HG03103 (cell line): ENCODE measurements at regions not wholly inside any gene's neighbourhood (a gene's known extent, or its start where the extent isn't known, plus 50 kb on each side); places are given as distances from the start of the nearest gene placed in this dataset.

ENCODE experiments used
- ATAC-seq: cut with Tn5 transposase; IDR thresholded peaks from one replicate; pipeline ENCODE4 v1.9.1; 2021; ENCODE audit warnings: low read depth; ENCODE audit not compliant: unreplicated experiment

- no peak for ATAC-seq
These were observed 946.9 kb downstream of the SORCS1 start for GRCh38 chr10:106217627-106218026.

GRCh38 chr10:106216085-106216484 lies 948.4 kb downstream of the SORCS1 start:
- ATAC-seq: no peak

GRCh38 chr10:106214243-106214642 lies 950.3 kb downstream of the SORCS1 start:
- ATAC-seq: no peak

- ATAC-seq: no peak
These were observed 951.0 kb downstream of the SORCS1 start for GRCh38 chr10:106213493-106213892.

GRCh38 chr10:106198275-106198674 lies 966.2 kb downstream of the SORCS1 start:
- no peak for ATAC-seq

- no peak for ATAC-seq
These were observed 975.2 kb downstream of the SORCS1 start for GRCh38 chr10:106189292-106189691.

GRCh38 chr10:106185951-106186350 lies 978.6 kb downstream of the SORCS1 start:
- no peak for ATAC-seq

GRCh38 chr10:106183041-106183440 lies 981.5 kb downstream of the SORCS1 start:
- ATAC-seq: no peak

- ATAC-seq: no peak
These were observed 982.0 kb downstream of the SORCS1 start for GRCh38 chr10:106182542-106182941.

GRCh38 chr10:106181501-106181900 lies 983.0 kb downstream of the SORCS1 start:
- no peak for ATAC-seq

GRCh38 chr10:106179430-106179829 lies 985.1 kb downstream of the SORCS1 start:
- no peak for ATAC-seq

- no peak for ATAC-seq
These were observed 988.6 kb downstream of the SORCS1 start for GRCh38 chr10:106175760-106176377.

- ATAC-seq: no peak
These were observed 990.7 kb downstream of the SORCS1 start for GRCh38 chr10:106173838-106174237.

- ATAC-seq: no peak
These were observed 995.3 kb downstream of the SORCS1 start for GRCh38 chr10:106169241-106169640.

- no peak for ATAC-seq
These were observed 996.6 kb downstream of the SORCS1 start for GRCh38 chr10:106167946-106168345.

GRCh38 chr10:106158241-106158640 lies 1006.3 kb downstream of the SORCS1 start:
- ATAC-seq: no peak

- ATAC-seq: no peak
These were observed 1017.5 kb downstream of the SORCS1 start for GRCh38 chr10:106147021-106147420.

GRCh38 chr10:106139915-106140314 lies 1024.6 kb downstream of the SORCS1 start:
- ATAC-seq: no peak

GRCh38 chr10:106136175-106136574 lies 1028.3 kb downstream of the SORCS1 start:
- ATAC-seq: no peak

GRCh38 chr10:106134326-106135000 lies 1030.0 kb downstream of the SORCS1 start:
- ATAC-seq: no peak

- no peak for ATAC-seq
These were observed 1031.1 kb downstream of the SORCS1 start for GRCh38 chr10:106133451-106133850.

- ATAC-seq: no peak
These were observed 1031.5 kb downstream of the SORCS1 start for GRCh38 chr10:106132956-106133355.
